HG03521 (cell line): ENCODE measurements at regions not wholly inside any gene's neighbourhood (a gene's known extent, or its start where the extent isn't known, plus 50 kb on each side); places are given as distances from the start of the nearest gene placed in this dataset.
"Not testable (repeated sequence)": the region's sequence is repeated elsewhere in the genome, so short reads cannot be mapped to it uniquely, and the experiment has no call there.

ENCODE experiments used
- ATAC-seq: cut with Tn5 transposase; IDR thresholded peaks from one replicate; pipeline ENCODE4 v1.9.1; 2021; ENCODE audit warnings: mild to moderate bottlenecking, moderate library complexity; ENCODE audit not compliant: unreplicated experiment

- no peak for ATAC-seq
Observed at GRCh38 chr1:232146514-232146913, 483.4 kb downstream of the SIPA1L2 start.

DNA sequence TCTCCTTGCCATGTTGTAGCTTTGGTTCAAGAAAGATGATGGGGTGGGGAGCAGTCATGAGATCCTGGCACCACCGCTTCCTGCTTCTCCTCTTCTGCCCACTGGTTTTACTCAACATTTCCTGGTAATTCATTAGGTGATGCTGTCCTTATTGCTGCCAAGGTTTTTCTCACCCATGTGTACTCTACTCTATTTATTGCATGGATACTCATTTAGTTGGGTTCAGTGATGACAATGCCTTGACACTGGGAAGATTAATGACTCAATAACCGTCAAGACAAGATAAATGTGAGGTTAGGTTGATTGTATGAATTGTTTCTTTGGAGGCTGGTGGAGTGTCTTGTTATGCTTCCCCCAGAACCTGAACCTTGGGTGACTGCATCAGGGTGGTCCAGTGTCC is 484.2 kb downstream of the SIPA1L2 start:
- no peak for ATAC-seq

GRCh38 chr1:232144696-232145230 is 485.2 kb downstream of the SIPA1L2 start:
- ATAC-seq, result no peak

DNA sequence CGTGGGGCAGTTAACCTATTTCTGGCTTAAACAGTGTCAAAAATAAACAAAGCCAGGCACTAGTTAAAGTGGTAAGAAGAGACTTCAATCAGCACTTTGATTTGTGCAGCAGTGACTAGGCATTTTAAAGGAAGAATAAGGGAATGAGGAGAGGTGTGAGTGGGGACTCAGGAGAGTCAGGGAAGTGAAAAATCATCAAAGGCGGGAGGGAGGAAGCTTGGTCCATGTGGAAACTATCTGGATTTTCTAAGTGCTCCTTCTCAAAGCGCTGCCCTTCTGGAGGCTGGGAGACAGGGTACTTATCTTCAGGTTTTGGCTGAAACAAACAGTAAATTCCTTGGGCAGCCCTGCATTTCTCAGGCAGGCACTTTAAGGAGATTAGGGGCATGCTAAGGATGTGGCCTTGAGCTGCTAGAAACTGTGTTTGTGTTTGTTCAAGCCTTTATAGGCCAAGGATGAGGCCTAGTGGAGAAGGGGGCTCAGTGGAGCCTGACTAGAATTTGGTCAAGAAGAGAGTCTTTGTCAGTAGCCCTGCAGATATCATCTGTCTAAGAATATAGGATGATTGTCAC is 486.5 kb downstream of the SIPA1L2 start:
- ATAC-seq, result no peak

DNA sequence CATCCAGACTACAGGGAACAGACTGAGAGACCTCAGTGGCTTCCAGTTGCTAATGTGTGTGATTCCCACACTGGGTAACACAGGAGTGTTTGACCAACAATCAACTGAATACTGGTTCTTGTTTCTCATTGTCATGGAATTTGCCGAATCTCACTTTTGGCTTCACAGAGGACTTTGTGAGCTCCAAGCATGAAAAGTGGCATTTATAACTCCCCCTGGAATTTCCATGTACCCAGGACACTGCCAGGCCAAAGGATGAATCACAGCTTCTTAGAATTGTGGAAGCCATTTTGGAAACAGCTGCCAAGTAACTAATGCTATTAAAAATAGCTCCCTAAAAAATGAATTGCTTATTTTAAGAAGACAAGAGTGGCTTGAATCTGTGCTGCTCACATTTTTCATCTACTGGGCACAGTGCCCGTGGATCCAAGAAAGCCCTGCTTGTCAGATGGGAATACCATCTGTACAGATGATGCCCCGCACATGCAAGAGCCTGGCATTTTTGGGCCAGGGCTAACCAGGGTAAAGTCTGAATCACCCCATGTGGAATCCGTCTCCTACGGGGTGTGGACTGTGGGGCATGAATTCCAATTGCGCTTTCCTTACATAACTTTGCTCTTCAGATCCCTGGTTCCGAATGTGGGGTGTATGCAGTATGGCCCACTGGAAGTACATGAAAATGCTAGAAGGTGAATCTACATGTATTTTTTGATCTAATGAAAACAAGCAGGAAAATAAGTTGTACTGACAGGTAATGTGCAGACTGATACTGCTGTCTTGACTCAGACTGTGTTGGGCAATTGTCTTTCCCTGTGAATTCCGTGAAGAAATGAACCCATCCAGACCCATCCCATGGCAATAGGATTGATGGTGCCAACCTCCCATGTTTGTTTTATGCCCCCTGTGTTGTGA is 487.3 kb downstream of the SIPA1L2 start:
- no peak for ATAC-seq

DNA sequence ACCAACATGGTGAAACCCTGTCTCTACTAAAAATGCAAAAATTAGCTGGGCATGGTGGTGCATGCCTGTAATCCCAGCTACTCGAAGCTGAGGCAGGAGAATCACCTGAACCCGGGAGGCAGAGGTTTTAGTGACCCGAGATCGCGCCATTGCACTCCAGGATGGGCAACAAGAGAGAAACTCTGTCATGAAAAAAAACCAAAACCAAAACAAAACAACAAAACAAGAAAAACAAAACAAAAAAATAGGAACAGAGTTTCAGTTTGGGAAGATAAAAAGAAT is 488.8 kb downstream of the SIPA1L2 start:
- ATAC-seq, result not testable (repeated sequence)

DNA sequence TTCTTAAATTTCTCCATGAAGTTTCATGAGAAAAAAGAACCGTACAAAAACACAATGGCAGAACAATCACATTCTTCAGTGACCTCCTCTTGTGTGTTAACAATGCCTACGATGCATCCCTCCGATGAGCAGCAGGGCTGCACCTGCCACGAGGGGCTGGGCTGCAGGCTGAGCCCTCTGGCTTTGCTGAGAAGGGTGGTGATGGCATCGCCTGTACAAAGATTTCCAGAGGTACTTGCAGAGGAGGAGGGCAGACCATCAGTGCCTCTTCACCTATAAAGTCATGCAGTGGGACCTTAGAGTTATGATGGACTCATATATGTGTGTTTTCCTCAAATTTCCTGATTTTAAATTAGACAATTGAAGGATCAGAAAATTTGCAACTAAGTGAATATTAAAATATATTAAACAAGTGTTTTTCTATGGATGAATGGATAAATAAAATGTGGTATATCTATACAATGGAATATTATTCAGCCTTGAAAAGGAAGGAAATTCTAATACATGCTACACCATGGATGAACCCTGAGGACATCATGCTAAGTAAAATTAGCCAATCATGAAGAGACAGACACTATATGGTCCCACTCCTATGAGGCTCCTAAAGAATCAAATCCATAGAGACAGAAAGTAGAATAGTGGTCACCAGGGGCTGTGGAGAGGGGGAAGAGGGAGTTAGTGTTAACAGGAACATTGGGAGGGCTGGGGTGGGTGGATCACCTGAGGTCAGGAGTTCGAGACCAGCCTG is 489.3 kb downstream of the SIPA1L2 start:
- ATAC-seq, result no peak

DNA sequence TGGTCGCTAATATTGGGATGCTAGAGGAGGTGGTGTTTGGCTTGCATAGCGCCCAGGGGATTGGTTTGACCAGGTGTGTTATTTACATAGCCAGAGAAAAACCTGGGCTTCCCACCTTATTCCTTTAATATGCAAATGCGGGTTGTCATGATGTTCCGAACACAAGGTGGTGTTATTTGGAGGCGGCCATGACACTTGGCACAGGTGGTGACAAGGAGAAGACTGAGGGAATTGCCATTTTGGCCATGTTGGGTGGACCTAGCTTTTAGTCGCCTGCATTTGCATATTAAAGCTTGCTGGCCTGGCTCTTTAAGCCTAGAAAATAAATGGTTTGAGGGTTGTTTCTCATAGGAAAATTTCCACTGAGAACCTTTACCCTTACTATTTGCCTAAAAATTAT is 490.5 kb downstream of the SIPA1L2 start:
- no peak for ATAC-seq

DNA sequence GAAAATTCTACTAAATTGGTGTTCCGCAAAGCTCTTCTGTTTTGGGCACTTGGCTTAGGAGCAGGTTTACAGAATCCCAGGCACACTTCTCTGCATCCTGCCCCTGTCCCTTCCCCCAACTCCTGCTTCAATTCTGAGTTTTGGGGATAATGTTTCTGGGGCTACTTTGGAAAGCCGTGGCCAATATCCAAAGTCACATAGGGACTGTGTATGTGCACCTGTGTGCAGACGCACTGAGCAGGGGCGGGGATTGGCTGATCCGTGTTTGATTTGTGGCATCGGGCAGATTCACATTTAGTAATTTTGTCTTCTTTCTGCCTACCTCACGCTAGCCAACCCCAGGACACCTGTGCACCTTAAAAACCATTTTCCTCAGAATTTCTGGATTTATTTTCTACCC is 491.9 kb downstream of the SIPA1L2 start:
- ATAC-seq, result no peak

GRCh38 chr1:232137066-232137465 is 492.9 kb downstream of the SIPA1L2 start:
- no peak for ATAC-seq

DNA sequence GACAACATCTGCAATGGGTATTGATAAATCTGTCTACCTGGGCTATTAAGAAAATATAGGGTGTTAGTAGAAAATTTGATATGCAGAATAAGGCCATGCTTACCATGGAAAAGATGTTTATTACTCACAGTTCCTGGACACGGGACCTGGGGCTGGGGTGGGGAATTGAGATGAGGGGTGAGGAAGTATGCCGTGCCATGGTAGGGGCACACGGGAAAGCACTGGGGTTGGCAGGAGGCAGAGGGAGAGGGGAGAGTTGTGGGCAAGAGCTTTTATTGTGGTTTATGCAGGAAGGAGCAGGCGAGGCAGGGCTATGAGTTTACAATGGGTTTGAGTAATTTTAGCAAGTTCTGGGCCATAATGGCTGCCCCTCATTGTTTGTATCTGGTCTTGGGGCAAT is 493.8 kb downstream of the SIPA1L2 start:
- no peak for ATAC-seq

GRCh38 chr1:232134365-232134764 is 495.6 kb downstream of the SIPA1L2 start:
- ATAC-seq, result no peak

- no peak for ATAC-seq
Observed at GRCh38 chr1:232132572-232132971, 497.4 kb downstream of the SIPA1L2 start.

GRCh38 chr1:232131715-232132391 is 498.1 kb downstream of the SIPA1L2 start:
- no peak for ATAC-seq

- ATAC-seq, result no peak
Observed at GRCh38 chr1:232130815-232131480, 499.0 kb downstream of the SIPA1L2 start.

DNA sequence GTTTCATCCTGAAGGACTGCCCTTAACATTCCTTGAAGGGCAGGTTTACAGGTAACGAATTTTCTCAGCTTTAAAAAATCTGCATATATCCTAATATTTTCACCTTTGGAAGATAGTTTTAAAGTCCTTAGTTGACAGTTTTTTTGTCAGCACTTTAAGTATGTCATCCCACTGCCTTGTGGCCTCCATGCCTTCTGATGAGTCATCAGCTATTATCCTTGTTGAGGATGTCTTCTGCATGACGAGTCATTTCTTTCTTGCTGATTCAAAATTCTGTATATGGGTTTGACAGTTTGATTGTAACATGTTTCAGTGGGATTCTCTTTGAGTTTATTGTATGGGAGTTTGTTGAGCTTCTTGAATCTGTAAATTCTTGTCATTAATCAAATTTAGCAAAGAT is 500.6 kb downstream of the DISC1 start:
- no peak for ATAC-seq

- no peak for ATAC-seq
Observed at GRCh38 chr1:232123775-232124659, 497.4 kb downstream of the DISC1 start.

- not testable (repeated sequence) for ATAC-seq
Observed at GRCh38 chr1:232117903-232118302, 491.3 kb downstream of the DISC1 start.

DNA sequence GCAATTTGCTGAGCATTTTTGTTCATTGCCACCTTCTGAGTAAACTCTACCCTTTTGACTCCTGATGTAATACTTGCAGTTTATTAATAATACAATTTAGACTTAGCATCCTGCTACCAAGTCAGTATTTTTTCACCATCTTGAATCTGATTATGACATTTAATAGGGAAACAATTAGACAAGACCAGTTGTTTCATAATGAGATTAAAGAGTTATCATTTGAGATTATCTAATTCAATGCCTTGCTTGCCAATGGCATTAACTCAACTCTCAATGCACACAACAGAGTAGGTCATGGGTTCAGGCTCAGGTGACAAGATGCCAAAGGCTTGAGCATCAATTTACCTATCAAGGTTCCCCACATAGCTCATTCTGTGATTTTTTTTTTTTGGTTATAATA is 488.4 kb downstream of the DISC1 start:
- no peak for ATAC-seq

DNA sequence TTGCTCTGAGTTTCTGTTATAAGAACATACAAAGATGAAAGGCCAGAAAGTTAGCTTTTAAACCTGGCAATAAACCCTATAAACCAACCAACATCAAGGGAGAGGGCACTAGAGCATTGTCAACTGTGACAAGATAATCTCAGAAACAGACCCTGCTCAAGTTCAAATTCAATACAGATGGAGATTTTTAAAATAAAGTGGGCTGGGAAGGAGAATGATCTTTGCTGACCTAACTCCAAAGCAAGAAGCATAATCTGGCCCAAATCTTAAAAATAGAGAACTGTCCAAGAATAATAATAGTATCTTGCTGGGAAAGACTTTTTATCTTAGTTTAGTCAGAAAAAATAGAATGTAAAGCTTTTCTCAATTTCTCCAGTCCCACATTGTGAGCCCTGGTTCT is 485.5 kb downstream of the DISC1 start:
- no peak for ATAC-seq
